Endodermal cell (in vitro differentiated cells): ENCODE measurements at regions not wholly inside any gene's neighbourhood (a gene's known extent, or its start where the extent isn't known, plus 50 kb on each side); places are given as distances from the start of the nearest gene placed in this dataset.
"Not testable (repeated sequence)": the region's sequence is repeated elsewhere in the genome, so short reads cannot be mapped to it uniquely, and the experiment has no call there.

Experiments
- DNase-seq: peaks from one replicate; pipeline ENCODE4 v3.0.0-alpha.2; 2017
- H3K27ac ChIP-seq: 2 replicates; pipeline ENCODE4 v1.5.1; 2013; ENCODE audit warnings: mild to moderate bottlenecking, low read depth, low read length, moderate library complexity
- H3K27me3 ChIP-seq: 2 replicates; pipeline ENCODE4 v1.6.1; 2013; ENCODE audit warnings: mild to moderate bottlenecking, low read length, moderate library complexity; ENCODE audit not compliant: insufficient read depth, control insufficient read depth, poor library complexity, severe bottlenecking
- H3K36me3 ChIP-seq: 2 replicates; pipeline ENCODE4 v1.7.0; 2013; ENCODE audit warnings: mild to moderate bottlenecking, low read length, moderate library complexity; ENCODE audit not compliant: control insufficient read depth, insufficient read depth
- H3K4me1 ChIP-seq: one replicate; pipeline ENCODE4 v1.7.0; 2013; ENCODE audit warnings: low read length; ENCODE audit not compliant: control insufficient read depth, insufficient read depth
- H3K4me3 ChIP-seq: 2 replicates; pipeline ENCODE4 v1.5.1; 2013; ENCODE audit warnings: mild to moderate bottlenecking, low read length, moderate library complexity
- H3K9ac ChIP-seq: 2 replicates; pipeline ENCODE4 v1.6.1; 2013; ENCODE audit warnings: mild to moderate bottlenecking, low read length, moderate library complexity; ENCODE audit not compliant: poor library complexity, severe bottlenecking; ENCODE audit errors: extremely low read depth
- H3K9me3 ChIP-seq: 2 replicates; pipeline ENCODE4 v1.6.1; 2013; ENCODE audit warnings: mild to moderate bottlenecking, low read length, moderate library complexity; ENCODE audit not compliant: control insufficient read depth
- H3K27ac Mint-ChIP-seq: 2 replicates; pipeline ENCODE4 v1.8.0; 2020; ENCODE audit warnings: mixed read lengths
- H3K27me3 Mint-ChIP-seq: 2 replicates; pipeline ENCODE4 v1.8.0; 2021; ENCODE audit warnings: mild to moderate bottlenecking, mixed read lengths; ENCODE audit not compliant: insufficient read depth
- H3K36me3 Mint-ChIP-seq: 2 replicates; pipeline ENCODE4 v1.8.0; 2020; ENCODE audit warnings: low read depth, mixed read lengths
- H3K4me1 Mint-ChIP-seq: 2 replicates; pipeline ENCODE4 v1.8.0; 2020; ENCODE audit warnings: mixed read lengths
- H3K4me3 Mint-ChIP-seq: 2 replicates; pipeline ENCODE4 v1.8.0; 2020; ENCODE audit warnings: mild to moderate bottlenecking, moderate library complexity, mixed read lengths
- H3K9me3 Mint-ChIP-seq: 2 replicates; pipeline ENCODE4 v1.8.0; 2020; ENCODE audit warnings: mild to moderate bottlenecking, mixed read lengths
- WGBS, 2 experiments: methylation state at CpG; one replicate each; pipeline versions ENCODE4 v1.1.5 to v1.1.7; 2013; ENCODE audit warnings: missing lambda C conversion rate in 2 of 2, mixed read lengths in 1 of 2; ENCODE audit not compliant: insufficient coverage in 1 of 2, insufficient read length in 1 of 2; 5-methylcytosine and 5-hydroxymethylcytosine counted together
- TF ChIP-seq, protein P1 (sequence below): fragments of 200-600 bp; sonication (generic); conservative IDR thresholded peaks from 2 replicates; pipeline ENCODE4 v1.5.0; 2021; ENCODE audit warnings: antibody characterized with exemption, mild to moderate bottlenecking

GRCh38 chr1:119253366-119253765, 112.9 kb upstream of the WARS2 start:
- DNase-seq: no peak
- H3K27ac Mint-ChIP-seq: no peak overlapping the region
- no peaks in the 10 kb centered on the region for H3K27me3 ChIP-seq
- 85% methylated on average over 1 of the region's 1 CpG; no CpG with 5 or more reads in 1 of the 2 experiments for WGBS, 2 experiments
- no peak overlapping the region for H3K4me3 Mint-ChIP-seq
- peaks cover 4% of the 10 kb centered on the region for H3K9me3 Mint-ChIP-seq
- no peak overlapping the region for H3K9ac ChIP-seq
- no peaks in the 10 kb centered on the region for H3K4me1 Mint-ChIP-seq
- H3K4me1 ChIP-seq: no peaks in the 10 kb centered on the region
- no peaks in the 10 kb centered on the region for H3K27me3 Mint-ChIP-seq
- H3K27ac ChIP-seq: no peak overlapping the region
- H3K4me3 ChIP-seq: no peak overlapping the region
- H3K36me3 Mint-ChIP-seq: no peaks in the 10 kb centered on the region
- no peaks in the 10 kb centered on the region for H3K9me3 ChIP-seq
- TF ChIP-seq, protein P1, sequence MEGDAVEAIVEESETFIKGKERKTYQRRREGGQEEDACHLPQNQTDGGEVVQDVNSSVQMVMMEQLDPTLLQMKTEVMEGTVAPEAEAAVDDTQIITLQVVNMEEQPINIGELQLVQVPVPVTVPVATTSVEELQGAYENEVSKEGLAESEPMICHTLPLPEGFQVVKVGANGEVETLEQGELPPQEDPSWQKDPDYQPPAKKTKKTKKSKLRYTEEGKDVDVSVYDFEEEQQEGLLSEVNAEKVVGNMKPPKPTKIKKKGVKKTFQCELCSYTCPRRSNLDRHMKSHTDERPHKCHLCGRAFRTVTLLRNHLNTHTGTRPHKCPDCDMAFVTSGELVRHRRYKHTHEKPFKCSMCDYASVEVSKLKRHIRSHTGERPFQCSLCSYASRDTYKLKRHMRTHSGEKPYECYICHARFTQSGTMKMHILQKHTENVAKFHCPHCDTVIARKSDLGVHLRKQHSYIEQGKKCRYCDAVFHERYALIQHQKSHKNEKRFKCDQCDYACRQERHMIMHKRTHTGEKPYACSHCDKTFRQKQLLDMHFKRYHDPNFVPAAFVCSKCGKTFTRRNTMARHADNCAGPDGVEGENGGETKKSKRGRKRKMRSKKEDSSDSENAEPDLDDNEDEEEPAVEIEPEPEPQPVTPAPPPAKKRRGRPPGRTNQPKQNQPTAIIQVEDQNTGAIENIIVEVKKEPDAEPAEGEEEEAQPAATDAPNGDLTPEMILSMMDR: no peak
- no peaks in the 10 kb centered on the region for H3K36me3 ChIP-seq

GRCh38 chr1:119254067-119254720, 113.7 kb upstream of the WARS2 start:
- Mint-ChIP-seq H3K36me3 (no peaks in the 10 kb centered on the region), H3K9me3 (peaks cover 5% of the 10 kb centered on the region), H3K4me3 (no peak overlapping the region), H3K4me1 (no peaks in the 10 kb centered on the region), H3K27me3 (no peaks in the 10 kb centered on the region), H3K27ac (no peak overlapping the region)
- DNase-seq: no peak
- H3K36me3 ChIP-seq: no peaks in the 10 kb centered on the region
- no peak overlapping the region for H3K9ac ChIP-seq
- H3K27ac ChIP-seq: no peak overlapping the region
- TF ChIP-seq, protein P1: no peak
- no peaks in the 10 kb centered on the region for H3K9me3 ChIP-seq
- no peak overlapping the region for H3K4me3 ChIP-seq
- H3K4me1 ChIP-seq: no peaks in the 10 kb centered on the region
- H3K27me3 ChIP-seq: no peaks in the 10 kb centered on the region
- WGBS, 2 experiments: 81 to 96% methylated on average over 3 of the region's 3 CpGs

DNA sequence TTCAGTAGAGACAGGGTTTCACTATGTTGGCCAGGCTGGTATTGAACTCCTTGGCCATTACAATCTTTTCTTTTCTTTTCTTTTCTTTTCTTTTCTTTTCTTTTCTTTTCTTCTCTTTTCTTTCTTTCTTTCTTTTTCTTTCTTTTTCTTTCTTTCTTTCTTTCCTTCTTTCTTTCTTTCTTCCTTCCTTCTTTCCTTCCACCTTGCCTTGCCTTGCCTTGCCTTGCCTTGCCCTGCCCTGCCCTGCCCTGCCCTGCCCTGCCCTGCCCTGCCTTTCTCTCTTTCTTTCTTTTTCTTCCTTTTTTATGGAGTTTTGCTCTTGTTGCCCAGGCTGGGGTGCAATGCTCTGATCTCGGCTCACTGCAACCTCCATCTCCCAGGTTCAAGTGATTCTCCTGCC, 112.5 kb upstream of the HAO2 start:
- not testable (repeated sequence) for H3K36me3 ChIP-seq, H3K27ac ChIP-seq, DNase-seq, H3K27me3 Mint-ChIP-seq, H3K4me3 ChIP-seq, H3K9ac ChIP-seq, H3K9me3 Mint-ChIP-seq, H3K36me3 Mint-ChIP-seq, H3K4me1 ChIP-seq, H3K9me3 ChIP-seq, H3K4me1 Mint-ChIP-seq, H3K4me3 Mint-ChIP-seq, H3K27ac Mint-ChIP-seq, H3K27me3 ChIP-seq
- 93 to 100% methylated on average over 1 of the region's 1 CpG for WGBS, 2 experiments

DNA sequence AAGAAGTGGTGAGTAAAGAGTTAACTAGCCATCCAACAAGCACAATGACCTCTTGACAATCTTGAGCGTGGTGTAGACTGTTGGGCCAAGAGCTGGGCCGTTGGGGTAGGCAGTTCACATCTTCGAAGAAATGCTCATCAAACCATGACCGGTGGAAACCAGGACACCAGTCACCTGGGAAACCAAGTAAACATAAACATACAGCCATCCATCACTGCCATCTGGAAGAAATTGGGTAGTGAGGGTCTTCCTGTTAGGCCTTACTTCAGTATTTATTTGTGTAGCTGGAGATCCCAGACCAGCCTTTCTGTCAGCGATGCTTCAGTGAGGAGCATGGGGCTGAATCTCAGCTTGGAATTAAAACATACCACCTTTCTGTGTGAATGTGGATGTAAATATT, 108.1 kb upstream of the HAO2 start:
- WGBS, 2 experiments: 87% methylated on average over 5 of the region's 5 CpGs; no CpG with 5 or more reads in 1 of the 2 experiments
- H3K36me3 Mint-ChIP-seq: no peaks in the 10 kb centered on the region
- no peaks in the 10 kb centered on the region for H3K4me1 Mint-ChIP-seq
- H3K27ac Mint-ChIP-seq: no peak overlapping the region
- no peaks in the 10 kb centered on the region for H3K27me3 Mint-ChIP-seq
- no peak overlapping the region for H3K4me3 Mint-ChIP-seq
- no peak for DNase-seq
- Histone ChIP-seq H3K9me3 (no peaks in the 10 kb centered on the region), H3K4me1 (no peaks in the 10 kb centered on the region), H3K27ac (no peak overlapping the region), H3K27me3 (no peaks in the 10 kb centered on the region), H3K9ac (no peak overlapping the region), H3K4me3 (no peak overlapping the region), H3K36me3 (no peaks in the 10 kb centered on the region)
- H3K9me3 Mint-ChIP-seq: peaks cover 5% of the 10 kb centered on the region
- TF ChIP-seq, protein P1: no peak
